ENCODE measurements at regions not wholly inside any gene's neighbourhood (a gene's known extent, or its start where the extent isn't known, plus 50 kb on each side); places are given as distances from the start of the nearest gene placed in this dataset.

DNA sequence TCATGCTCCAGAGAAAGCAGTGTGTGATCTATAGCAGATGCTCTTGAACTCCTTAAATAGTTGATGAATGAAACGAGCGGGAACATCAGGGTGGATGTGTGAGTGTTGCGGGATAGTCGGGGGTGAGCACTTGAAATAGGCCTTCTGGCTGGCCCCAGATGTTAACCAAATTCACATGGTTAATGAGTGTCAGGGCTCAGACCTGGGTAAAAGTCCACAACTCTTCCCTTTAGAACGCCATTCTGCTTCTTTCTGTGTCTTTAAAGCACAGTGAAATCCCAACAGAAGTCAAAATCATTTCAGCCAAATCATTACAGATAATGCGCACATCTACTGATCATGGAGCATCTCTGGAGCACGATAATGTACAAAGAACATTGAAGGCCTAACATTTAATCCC lies 249.4 kb upstream of the BOD1L1 start:
- H3K4me3 ChIP-seq (ENCODE audit: low read length) = no peak overlapping the region
- no peak for TF ChIP-seq ZNF274 (IDR thresholded peaks at IDR 0.05; ENCODE audit: low read depth, low read length)

DNA sequence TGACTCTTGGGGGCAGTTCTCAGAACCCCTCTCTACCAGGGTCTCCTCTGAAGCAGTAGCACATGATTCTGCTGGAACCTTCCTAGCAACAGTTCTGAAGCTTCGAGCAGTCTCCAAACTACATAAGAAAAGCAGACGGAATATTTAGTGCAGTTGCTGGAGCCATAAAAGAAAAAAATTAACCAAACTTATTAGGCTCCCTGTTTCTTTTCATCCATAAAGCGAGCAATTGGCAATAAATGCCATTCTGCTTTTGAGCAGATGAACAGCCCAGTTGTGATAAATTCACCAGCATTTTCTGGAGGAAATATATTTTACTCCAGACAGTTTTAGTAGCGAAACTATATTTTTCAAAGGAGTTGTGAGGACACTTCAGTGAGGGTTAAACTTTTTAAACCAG lies 250.1 kb upstream of the BOD1L1 start:
- no peak overlapping the region for H3K4me3 ChIP-seq (ENCODE audit: low read length)
- no peak for TF ChIP-seq ZNF274 (IDR thresholded peaks at IDR 0.05; ENCODE audit: low read depth, low read length)

DNA sequence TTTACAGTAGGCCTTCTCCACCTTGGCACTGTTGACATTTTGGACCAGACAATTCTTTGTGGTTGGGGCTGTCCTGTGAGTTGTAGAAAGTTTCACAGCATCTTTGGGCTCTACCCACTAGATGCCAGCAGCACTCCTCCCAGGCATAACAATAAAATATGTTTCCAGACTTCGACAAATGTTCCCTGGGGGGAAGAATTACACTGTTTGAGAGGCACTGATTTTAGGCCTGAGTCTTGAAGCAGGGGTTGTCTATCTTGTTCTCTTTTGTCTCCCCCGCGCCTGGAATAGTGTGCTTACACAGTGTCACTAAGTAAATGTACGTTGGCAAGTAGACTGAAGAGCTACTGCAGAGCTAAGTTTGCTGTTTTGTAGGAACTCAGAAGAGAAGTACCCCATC lies 254.4 kb upstream of the BOD1L1 start:
- H3K4me3 ChIP-seq (ENCODE audit: low read length) = no peak overlapping the region
- TF ChIP-seq ZNF274 (IDR thresholded peaks at IDR 0.05; ENCODE audit: low read depth, low read length) = no peak

DNA sequence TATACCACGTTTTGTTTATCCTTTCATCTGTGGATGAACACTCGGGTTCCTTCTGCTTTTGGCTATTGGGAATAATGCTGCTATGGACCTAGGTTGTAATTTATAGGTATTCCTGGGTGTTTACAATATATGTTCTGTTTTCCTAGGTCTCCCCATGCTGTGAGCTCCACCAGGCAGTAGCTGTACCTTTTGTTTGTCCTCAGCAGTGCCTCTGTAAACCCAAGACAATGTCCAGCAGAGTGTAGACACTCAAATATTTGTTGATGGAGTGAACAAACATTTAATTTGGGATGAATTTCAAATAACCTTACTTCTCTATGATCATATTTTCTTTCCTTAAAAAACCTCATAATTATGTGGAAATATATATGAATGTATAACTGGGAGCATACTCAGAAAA lies 259.5 kb upstream of the BOD1L1 start:
- H3K4me3 ChIP-seq (ENCODE audit: low read length) = no peak overlapping the region
- no peak for TF ChIP-seq ZNF274 (IDR thresholded peaks at IDR 0.05; ENCODE audit: low read depth, low read length)

DNA sequence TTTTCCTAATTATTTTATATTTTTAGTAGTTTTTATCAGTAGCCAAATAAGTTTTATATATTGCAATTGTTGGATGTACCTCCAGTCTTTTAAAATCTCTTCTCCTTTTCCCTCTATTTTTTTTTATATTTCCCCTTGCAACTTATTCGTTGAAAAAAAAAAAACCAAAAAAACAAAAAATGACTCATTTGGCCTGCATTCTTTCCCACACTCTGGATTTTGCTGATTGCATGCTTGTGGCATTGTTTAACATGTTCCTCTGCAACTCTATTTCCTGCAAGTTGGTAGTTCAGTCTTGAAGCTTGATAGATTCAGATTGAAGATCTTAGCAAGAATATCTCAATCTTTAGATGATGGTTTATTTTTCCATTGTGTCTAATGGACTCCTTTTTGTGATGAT lies 260.6 kb upstream of the BOD1L1 start:
- TF ChIP-seq ZNF274 (IDR thresholded peaks at IDR 0.05; ENCODE audit: low read depth, low read length) = no peak
- H3K4me3 ChIP-seq (ENCODE audit: low read length) = no peak overlapping the region

DNA sequence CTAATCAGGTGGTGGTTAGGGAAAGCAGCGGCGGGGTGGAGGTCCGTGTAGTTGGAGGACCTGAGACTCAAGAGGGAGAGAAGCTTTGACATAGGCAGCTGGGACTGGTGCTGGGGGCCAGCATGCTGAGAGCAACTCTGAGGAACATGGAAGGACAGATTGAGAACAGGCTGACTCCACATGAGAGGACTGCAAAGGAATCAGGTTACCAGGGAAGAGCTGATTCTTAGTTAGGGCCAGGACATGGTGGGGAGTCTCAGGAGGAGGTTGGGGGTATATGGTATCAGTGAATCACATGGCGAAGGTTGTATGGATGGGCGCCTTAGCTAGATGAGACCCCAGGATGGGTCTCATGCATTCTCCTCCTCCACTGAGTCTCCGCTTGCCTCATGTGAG lies 264.0 kb upstream of the BOD1L1 start:
- no peak for TF ChIP-seq ZNF274 (IDR thresholded peaks at IDR 0.05; ENCODE audit: low read depth, low read length)
- no peak overlapping the region for H3K4me3 ChIP-seq (ENCODE audit: low read length)

DNA sequence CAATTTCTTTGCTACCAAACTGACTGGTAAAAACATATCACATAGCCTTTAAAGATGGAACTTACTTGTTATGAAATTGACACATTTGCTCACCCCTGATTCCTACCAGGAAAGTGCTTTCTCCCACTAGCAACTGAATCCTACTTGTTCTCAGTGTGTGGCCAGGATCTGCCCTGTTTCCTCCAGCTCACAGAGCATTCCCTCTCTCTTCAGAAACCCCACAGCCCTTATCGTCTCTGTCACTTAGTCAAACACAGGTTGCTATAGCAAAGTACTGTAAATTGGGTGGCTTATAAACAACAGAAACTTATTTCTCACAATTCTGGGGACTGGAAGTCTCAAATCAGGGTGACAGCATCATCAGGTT lies 265.2 kb upstream of the BOD1L1 start:
- no peak overlapping the region for H3K4me3 ChIP-seq (ENCODE audit: low read length)
- TF ChIP-seq ZNF274 (IDR thresholded peaks at IDR 0.05; ENCODE audit: low read depth, low read length) = no peak

DNA sequence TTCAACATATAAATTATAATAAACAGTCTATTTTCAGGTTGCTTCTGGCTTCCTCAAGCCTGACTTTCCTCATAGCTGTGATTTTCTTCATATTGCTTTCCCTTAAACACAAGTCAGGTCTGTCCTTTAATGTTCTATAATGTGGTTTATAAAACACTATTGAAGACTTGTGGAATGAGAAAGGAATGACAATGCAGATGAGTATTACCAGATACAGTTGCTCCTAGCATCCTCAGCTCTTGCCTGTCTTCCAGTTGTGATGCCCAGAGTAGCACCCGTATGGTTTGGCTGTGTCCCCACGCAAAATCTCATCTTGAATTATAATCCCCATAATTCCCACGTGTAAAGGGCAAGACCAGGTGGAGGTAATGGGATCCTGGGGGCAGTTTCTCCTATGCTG lies 265.7 kb upstream of the BOD1L1 start:
- H3K4me3 ChIP-seq (ENCODE audit: low read length) = no peak overlapping the region
- no peak for TF ChIP-seq ZNF274 (IDR thresholded peaks at IDR 0.05; ENCODE audit: low read depth, low read length)

DNA sequence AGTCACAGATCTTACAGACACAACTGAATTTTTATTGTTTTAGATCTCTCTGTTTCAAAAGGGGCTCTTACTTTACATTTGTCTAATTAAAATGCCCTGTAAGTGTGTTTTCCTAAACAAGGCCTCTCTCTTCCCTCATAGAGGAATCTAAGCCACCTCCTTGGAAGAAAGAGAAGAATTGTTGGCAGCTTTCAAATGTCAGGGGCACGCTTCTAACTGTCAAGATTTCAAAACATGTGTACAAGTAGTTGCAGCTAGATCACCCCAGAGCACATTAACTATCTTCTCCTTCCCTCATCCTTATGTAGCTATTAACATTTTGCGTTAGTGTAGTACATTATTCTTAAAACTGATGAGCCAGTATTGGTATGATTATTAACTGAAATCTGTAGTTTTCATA lies 266.5 kb upstream of the BOD1L1 start:
- H3K4me3 ChIP-seq (ENCODE audit: low read length) = no peak overlapping the region
- no peak for TF ChIP-seq ZNF274 (IDR thresholded peaks at IDR 0.05; ENCODE audit: low read depth, low read length)

DNA sequence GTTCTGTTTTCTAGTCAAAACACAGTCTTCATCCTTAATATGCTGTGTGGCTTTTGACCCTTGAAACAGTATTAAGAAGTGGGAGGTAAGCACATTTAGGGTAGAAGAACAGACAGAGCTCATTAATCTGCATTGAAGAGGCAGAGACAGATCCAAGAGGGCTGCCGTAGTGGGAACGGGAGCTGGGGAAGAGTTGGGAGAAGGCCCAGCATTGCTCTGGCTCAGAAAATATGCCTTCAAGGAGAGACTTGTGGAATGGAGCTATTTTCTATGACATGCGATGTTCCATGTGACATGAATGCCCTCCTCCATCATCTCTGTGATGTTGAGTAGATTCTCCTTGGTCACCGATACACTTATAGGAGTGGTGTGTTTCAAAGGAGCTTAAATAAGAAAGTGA lies 273.3 kb upstream of the BOD1L1 start:
- TF ChIP-seq ZNF274 (IDR thresholded peaks at IDR 0.05; ENCODE audit: low read depth, low read length) = no peak

DNA sequence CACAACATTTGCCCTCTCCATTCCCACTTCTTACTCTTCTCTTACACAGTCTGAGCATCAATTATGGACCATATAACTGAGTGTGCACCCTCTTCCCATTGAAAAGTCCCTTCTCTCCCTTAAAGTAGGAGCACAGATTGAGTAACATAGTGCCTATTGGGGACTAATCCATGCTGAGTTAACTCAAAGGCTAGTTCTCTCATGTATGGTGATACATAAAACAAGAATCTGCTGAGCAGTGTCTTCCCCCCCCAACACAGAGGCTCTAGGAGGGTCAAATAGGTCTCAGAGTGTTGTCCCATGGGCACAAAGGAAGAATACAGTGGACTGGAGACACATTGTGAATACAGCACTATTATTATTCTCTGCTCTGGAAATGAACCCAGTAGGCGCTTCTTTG lies 274.6 kb upstream of the BOD1L1 start:
- no peak overlapping the region for H3K4me3 ChIP-seq (ENCODE audit: low read length)
- TF ChIP-seq ZNF274 (IDR thresholded peaks at IDR 0.05; ENCODE audit: low read depth, low read length) = no peak

More for the DNA sequence above, 273.3 kb upstream of the BOD1L1 start:
- H3K4me3 ChIP-seq (ENCODE audit: low read length) = no peak overlapping the region

DNA sequence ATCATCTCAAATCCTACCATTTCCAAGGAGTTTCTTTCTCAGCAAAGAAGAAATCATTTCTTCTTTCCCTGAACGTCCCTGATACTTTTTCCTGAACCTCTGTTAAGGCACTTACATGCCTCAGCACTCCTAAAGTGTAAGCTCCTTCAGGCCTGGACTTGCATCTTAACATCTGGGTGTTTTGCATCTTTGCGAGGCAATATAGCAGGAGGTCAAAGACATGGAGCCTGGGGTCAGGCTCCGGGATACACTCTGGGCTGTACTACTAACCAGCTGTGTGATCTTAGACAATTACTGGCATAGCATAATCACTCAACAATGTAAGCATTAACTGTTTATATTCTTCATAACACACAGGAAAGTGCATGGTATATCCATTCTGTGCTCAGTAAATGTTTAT lies 275.5 kb upstream of the BOD1L1 start:
- no peak overlapping the region for H3K4me3 ChIP-seq (ENCODE audit: low read length)
- TF ChIP-seq ZNF274 (IDR thresholded peaks at IDR 0.05; ENCODE audit: low read depth, low read length) = no peak

DNA sequence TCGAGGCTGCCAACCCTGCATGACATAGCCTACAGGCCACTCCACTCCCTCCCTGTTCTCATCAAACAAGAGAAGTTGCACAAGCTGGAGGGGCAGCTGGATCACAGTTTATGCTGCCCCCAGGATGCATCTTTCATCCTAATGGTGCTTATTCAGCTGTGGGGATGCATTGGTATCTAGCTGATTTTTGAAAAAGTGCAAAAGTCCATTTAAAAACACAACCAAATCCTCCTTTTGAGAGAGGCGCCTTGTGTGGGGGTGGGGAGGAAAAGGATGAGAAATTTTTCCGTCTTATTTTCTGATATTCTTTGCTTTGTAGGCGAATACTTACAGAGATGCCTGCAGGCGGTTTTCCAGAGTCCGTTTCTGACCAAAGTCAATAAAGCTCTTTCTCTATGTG lies 276.4 kb upstream of the BOD1L1 start:
- TF ChIP-seq ZNF274 (IDR thresholded peaks at IDR 0.05; ENCODE audit: low read depth, low read length) = no peak
- no peak overlapping the region for H3K4me3 ChIP-seq (ENCODE audit: low read length)

DNA sequence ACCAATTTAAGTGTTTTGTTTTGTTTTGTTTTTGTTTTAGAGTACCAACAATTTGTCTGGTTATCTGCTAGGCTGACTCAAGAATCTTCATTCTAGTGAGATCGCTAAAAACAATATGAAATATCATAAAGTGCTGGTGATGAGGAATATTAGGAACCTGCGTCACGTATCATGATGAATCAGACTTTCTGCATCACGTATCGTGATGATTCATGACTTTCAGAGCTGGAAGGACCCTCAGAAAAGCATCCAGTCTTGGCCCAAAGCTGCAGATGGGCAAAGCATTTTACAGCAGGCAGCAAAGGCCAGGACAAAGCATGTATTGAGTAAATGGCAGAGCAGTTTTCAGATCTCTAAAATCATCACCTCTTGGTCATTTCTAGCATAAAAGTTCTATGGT lies 278.0 kb upstream of the BOD1L1 start:
- no peak for TF ChIP-seq ZNF274 (IDR thresholded peaks at IDR 0.05; ENCODE audit: low read depth, low read length)
- no peak overlapping the region for H3K4me3 ChIP-seq (ENCODE audit: low read length)

DNA sequence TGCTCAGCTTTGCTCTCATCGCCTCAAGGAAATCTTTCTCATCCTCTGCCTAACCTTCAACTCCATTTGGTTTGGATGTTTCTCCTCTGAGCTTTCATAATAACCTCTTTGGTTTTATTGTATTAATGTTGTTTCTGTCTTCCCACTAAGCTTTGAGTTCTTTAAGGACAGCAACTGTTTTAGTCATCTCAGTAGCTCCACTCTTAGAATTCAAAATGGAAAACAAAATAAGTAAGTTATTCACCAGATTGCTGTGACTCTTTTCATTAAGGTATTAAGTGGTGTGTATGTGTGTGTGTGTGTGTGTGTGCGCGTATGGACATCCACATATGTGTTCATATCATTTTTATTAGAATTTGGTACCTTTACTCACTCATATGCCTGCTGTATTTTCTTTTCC lies 279.2 kb upstream of the BOD1L1 start:
- TF ChIP-seq ZNF274 (IDR thresholded peaks at IDR 0.05; ENCODE audit: low read depth, low read length) = no peak

DNA sequence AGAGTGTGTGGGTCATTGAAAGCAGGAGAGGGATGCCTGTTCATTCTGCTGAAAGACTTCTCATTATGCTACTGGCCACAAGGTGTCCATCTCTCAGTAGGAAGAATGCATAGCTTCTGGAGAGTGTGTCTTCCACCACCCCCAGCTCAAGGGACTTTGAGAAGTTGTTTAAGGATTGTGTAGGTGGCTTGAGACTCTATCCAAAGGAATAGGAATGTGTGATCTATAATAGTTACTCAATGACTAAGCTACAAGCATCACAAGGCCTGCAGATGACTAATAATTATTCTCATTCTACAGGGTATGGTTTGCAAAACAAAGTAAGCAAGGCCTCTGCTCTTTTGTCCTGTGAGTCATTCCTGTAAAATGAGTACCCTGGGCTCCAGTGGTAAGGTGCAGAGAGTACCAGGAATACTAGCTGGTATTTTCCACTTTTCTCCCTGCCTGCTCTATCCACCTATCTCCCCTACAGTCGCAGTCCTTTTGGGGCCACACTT lies 279.8 kb upstream of the BOD1L1 start:
- no peak for TF ChIP-seq ZNF274 (IDR thresholded peaks at IDR 0.05; ENCODE audit: low read depth, low read length)
- H3K4me3 ChIP-seq (ENCODE audit: low read length) = no peak overlapping the region

More for the DNA sequence above, 279.2 kb upstream of the BOD1L1 start:
- H3K4me3 ChIP-seq (ENCODE audit: low read length) = no peak overlapping the region

DNA sequence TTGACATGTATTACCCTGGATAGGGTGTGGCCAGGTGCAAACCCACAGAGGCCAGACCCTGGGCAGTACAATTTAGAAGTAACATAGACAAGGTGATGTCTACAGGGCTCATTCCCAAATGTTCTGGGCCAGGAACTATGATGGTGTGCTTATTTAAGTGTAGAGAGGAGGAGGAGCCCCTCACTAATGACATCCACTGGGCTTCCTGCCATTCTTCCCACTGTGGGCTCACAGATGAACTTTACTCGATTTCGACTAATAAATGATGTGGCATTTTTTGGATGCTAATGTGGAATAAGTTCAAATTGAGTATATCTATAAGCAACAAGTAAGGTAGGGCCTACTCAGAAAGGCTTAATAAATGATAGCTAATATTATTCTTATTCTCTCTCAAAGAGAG lies 280.9 kb upstream of the BOD1L1 start:
- no peak for TF ChIP-seq ZNF274 (IDR thresholded peaks at IDR 0.05; ENCODE audit: low read depth, low read length)
- no peak overlapping the region for H3K4me3 ChIP-seq (ENCODE audit: low read length)

Data from GM08714 (cell line).